WERI-Rb-1 (cell line): ENCODE measurements at regions not wholly inside any gene's neighbourhood (a gene's known extent, or its start where the extent isn't known, plus 50 kb on each side); places are given as distances from the start of the nearest gene placed in this dataset.

ENCODE experiments used
- DNase-seq: peaks from one replicate; pipeline ENCODE4 v3.0.0-alpha.2; 2020
- H3K27ac ChIP-seq: fragments of 250-450 bp; sonication (Bioruptor Pico); 2 replicates; pipeline ENCODE4 v1.5.1; 2020; ENCODE audit warnings: mild to moderate bottlenecking, moderate library complexity
- H3K27me3 ChIP-seq: fragments of 250-450 bp; sonication (Bioruptor Pico); 2 replicates; pipeline ENCODE4 v1.5.1; 2021; ENCODE audit warnings: mild to moderate bottlenecking, low read depth, moderate library complexity; ENCODE audit not compliant: insufficient read depth, severe bottlenecking
- H3K36me3 ChIP-seq: fragments of 250-450 bp; sonication (Bioruptor Pico); 2 replicates; pipeline ENCODE4 v1.5.1; 2020; ENCODE audit warnings: mild to moderate bottlenecking, moderate library complexity
- H3K4me3 ChIP-seq: 2 replicates; pipeline ENCODE4 v1.5.1; 2011; ENCODE audit warnings: low read depth, mild to moderate bottlenecking, control low read depth, low read length
- H3K9me3 ChIP-seq: fragments of 250-450 bp; sonication (Bioruptor Pico); 2 replicates; pipeline ENCODE4 v1.5.1; 2021; ENCODE audit warnings: mild to moderate bottlenecking, moderate library complexity; ENCODE audit not compliant: severe bottlenecking
- CTCF ChIP-seq: IDR thresholded peaks from 2 replicates; pipeline ENCODE4 v1.5.1; 2011; ENCODE audit warnings: low read depth, mild to moderate bottlenecking, control low read depth, inconsistent platforms, low read length

- H3K9me3 ChIP-seq = peaks cover 2% of the 10 kb centered on the region
- H3K27ac ChIP-seq = no peak overlapping the region
- no peak for DNase-seq
- no peak overlapping the region for H3K4me3 ChIP-seq
- H3K36me3 ChIP-seq = no peaks in the 10 kb centered on the region
- no peak for TF ChIP-seq CTCF
- no peaks in the 10 kb centered on the region for H3K27me3 ChIP-seq
Observed at GRCh38 chr18:10258836-10259474, 195.5 kb upstream of the APCDD1 start.

- Histone ChIP-seq H3K36me3 (no peaks in the 10 kb centered on the region), H3K27me3 (no peaks in the 10 kb centered on the region), H3K9me3 (peaks cover 2% of the 10 kb centered on the region), H3K27ac (no peak overlapping the region), H3K4me3 (no peak overlapping the region)
- no peak for DNase-seq
- TF ChIP-seq CTCF = no peak
Observed at GRCh38 chr18:10259901-10260300, 194.5 kb upstream of the APCDD1 start.

GRCh38 chr18:10261344-10262276, 192.8 kb upstream of the APCDD1 start:
- Histone ChIP-seq H3K36me3 (no peaks in the 10 kb centered on the region), H3K4me3 (no peak overlapping the region), H3K9me3 (no peaks in the 10 kb centered on the region), H3K27me3 (no peaks in the 10 kb centered on the region), H3K27ac (no peak overlapping the region)
- DNase-seq = no peak
- no peak for TF ChIP-seq CTCF

GRCh38 chr18:10262566-10262965, 191.9 kb upstream of the APCDD1 start:
- Histone ChIP-seq H3K9me3 (no peaks in the 10 kb centered on the region), H3K36me3 (no peaks in the 10 kb centered on the region), H3K4me3 (no peak overlapping the region), H3K27me3 (no peaks in the 10 kb centered on the region), H3K27ac (no peak overlapping the region)
- no peak for TF ChIP-seq CTCF
- no peak for DNase-seq

- no peaks in the 10 kb centered on the region for H3K36me3 ChIP-seq
- H3K27ac ChIP-seq = no peak overlapping the region
- no peaks in the 10 kb centered on the region for H3K9me3 ChIP-seq
- no peak for TF ChIP-seq CTCF
- no peaks in the 10 kb centered on the region for H3K27me3 ChIP-seq
- DNase-seq = no peak
- no peak overlapping the region for H3K4me3 ChIP-seq
Observed at GRCh38 chr18:10264260-10264659, 190.2 kb upstream of the APCDD1 start.
